HG03066 (cell line): ENCODE measurements at regions not wholly inside any gene's neighbourhood (a gene's known extent, or its start where the extent isn't known, plus 50 kb on each side); places are given as distances from the start of the nearest gene placed in this dataset.
A peak's percentile ranks its signal among the peaks of the same experiment; 100 is the strongest.

Experiments used
- ATAC-seq: cut with Tn5 transposase; IDR thresholded peaks from one replicate; pipeline ENCODE4 v1.9.1; 2021; ENCODE audit warnings: low read depth; ENCODE audit not compliant: unreplicated experiment

- no peak for ATAC-seq
Measured at GRCh38 chr15:38042707-38043445, 108.4 kb downstream of the TMCO5A start.

- ATAC-seq, result no peak
Measured at GRCh38 chr15:38046257-38047051, 112.0 kb downstream of the TMCO5A start.

GRCh38 chr15:38048001-38048455, 113.6 kb downstream of the TMCO5A start:
- no peak for ATAC-seq

GRCh38 chr15:38049891-38050290, 115.5 kb downstream of the TMCO5A start:
- ATAC-seq, result no peak

GRCh38 chr15:38050529-38051448, 116.3 kb downstream of the TMCO5A start:
- ATAC-seq, result no peak

- no peak for ATAC-seq
Measured at GRCh38 chr15:38053205-38053604, 118.8 kb downstream of the TMCO5A start.

GRCh38 chr15:38053776-38054175, 119.3 kb downstream of the TMCO5A start:
- ATAC-seq, result no peak

- no peak for ATAC-seq
Measured at GRCh38 chr15:38054488-38054887, 120.0 kb downstream of the TMCO5A start.

GRCh38 chr15:38058596-38059075, 124.2 kb downstream of the TMCO5A start:
- ATAC-seq, result no peak

GRCh38 chr15:38059665-38060064, 125.2 kb downstream of the TMCO5A start:
- no peak for ATAC-seq

- ATAC-seq, result no peak
Measured at GRCh38 chr15:38061856-38062649, 127.6 kb downstream of the TMCO5A start.

- no peak for ATAC-seq
Measured at GRCh38 chr15:38062696-38063095, 128.3 kb downstream of the TMCO5A start.

- ATAC-seq, result no peak
Measured at GRCh38 chr15:38065721-38066345, 131.4 kb downstream of the TMCO5A start.

GRCh38 chr15:38066612-38067011, 132.2 kb downstream of the TMCO5A start:
- no peak for ATAC-seq

GRCh38 chr15:38068626-38069391, 134.4 kb downstream of the TMCO5A start:
- peak; percentile 59 for ATAC-seq

GRCh38 chr15:38069511-38070011, 135.1 kb downstream of the TMCO5A start:
- ATAC-seq, result no peak

GRCh38 chr15:38070778-38071177, 136.3 kb downstream of the TMCO5A start:
- no peak for ATAC-seq

- no peak for ATAC-seq
Measured at GRCh38 chr15:38071211-38071972, 137.0 kb downstream of the TMCO5A start.
